Epithelial cell of proximal tubule (primary cell): ENCODE measurements at regions not wholly inside any gene's neighbourhood (a gene's known extent, or its start where the extent isn't known, plus 50 kb on each side); places are given as distances from the start of the nearest gene placed in this dataset.
A peak's percentile ranks its signal among the peaks of the same experiment; 100 is the strongest.

Experiments used
- DNase-seq: peaks from one replicate; pipeline ENCODE4 v3.0.0-alpha.2; 2011; ENCODE audit warnings: low read depth
- H3K4me3 ChIP-seq: 2 replicates; pipeline ENCODE4 v1.5.1; 2011; ENCODE audit warnings: low read depth, mild to moderate bottlenecking, low read length
- CTCF ChIP-seq: conservative IDR thresholded peaks from 2 replicates; pipeline ENCODE4 v1.5.1; 2012; ENCODE audit warnings: low read depth, mild to moderate bottlenecking, low read length

GRCh38 chr11:128179039-128179438 lies 408.3 kb downstream of the ETS1 start:
- no peak for DNase-seq
- no peak for TF ChIP-seq CTCF
- no peak overlapping the region for H3K4me3 ChIP-seq

GRCh38 chr11:128174465-128175291 lies 412.7 kb downstream of the ETS1 start:
- no peak for TF ChIP-seq CTCF
- H3K4me3 ChIP-seq = no peak overlapping the region
- no peak for DNase-seq

DNA sequence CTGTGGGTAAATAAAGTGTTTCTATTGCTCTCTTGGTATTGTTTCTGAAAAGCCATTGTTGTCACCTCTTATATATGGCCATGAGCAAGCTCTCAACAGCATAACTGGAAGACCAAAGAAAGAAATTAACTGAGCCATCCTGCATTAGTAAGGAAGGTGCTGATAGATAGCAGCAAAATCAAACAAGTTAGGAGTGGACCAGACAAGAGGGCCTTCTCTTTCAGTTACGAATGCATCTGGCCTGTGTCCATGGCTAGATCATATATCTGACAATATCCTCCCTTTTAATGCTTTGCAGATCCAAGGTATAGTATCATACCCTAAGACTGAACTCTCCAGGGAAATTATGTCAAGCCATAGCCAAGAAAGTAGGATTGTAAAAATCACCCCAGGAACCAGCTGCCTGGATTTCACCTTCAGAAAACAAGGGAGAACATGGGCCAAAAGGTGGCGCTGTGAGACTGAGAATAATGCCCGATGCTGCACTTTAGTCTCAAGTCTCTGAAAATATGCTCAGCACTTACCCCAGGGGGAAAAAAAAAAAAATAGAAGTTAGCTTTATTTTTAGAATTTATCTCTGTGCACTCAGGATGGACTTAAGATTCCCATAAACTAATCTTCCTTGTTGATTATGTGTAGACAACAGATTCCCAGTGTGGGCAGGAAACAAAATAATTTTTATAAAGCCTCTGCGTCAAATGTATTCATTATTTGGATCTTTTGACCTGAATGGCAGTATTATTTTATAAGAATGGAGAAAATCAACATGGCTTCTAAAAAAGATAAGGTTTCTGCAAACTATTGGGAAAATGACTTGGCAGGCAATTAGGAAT lies 415.1 kb downstream of the ETS1 start:
- no peak for DNase-seq
- H3K4me3 ChIP-seq = no peak overlapping the region
- TF ChIP-seq CTCF = peak; percentile 86

DNA sequence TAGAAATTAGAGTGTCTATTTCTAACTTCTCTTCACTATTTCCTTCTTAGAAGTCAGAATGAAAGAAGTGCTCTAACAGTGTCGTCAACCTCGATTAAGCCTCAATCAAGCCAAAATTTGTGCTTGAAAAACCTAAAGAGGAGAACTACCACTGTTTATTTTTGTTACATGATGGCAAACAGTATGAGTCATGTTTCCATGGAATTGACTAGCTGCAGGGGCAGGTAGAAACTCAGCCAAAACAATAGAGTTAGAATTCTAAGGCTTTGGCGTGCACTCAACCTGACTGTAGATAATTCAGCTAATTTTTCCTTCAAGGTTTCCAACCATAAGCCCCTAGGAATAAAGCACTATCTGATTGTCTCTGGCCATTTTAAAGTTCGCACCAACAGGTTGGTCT lies 415.9 kb downstream of the ETS1 start:
- no peak for TF ChIP-seq CTCF
- H3K4me3 ChIP-seq = no peak overlapping the region
- DNase-seq = no peak

DNA sequence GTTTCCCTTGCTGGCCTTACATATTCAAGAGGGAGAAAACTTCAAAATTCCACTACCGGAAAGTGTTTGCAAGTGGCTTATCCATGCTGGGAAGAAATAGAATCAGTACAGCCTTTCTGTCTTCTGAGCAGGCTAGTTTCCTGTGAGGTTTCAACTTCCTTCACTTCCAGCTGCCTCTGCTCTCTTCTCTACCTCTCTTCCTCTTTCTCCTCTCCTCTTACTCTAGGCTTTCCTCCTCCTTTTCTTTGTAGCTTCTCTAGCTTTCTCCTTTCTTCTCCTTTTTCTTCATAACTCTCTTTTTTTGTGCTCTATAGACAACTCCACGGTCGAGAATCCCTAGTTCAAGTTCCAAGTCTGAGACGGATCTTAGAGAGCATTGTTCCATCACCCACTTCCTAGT lies 421.8 kb downstream of the ETS1 start:
- H3K4me3 ChIP-seq = no peak overlapping the region
- no peak for DNase-seq
- TF ChIP-seq CTCF = no peak

GRCh38 chr11:128164080-128164741 lies 423.1 kb downstream of the ETS1 start:
- no peak for TF ChIP-seq CTCF
- no peak overlapping the region for H3K4me3 ChIP-seq
- DNase-seq = no peak
